Neuron (in vitro differentiated cells): ENCODE measurements at regions not wholly inside any gene's neighbourhood (a gene's known extent, or its start where the extent isn't known, plus 50 kb on each side); places are given as distances from the start of the nearest gene placed in this dataset.
"Not testable (repeated sequence)": the region's sequence is repeated elsewhere in the genome, so short reads cannot be mapped to it uniquely, and the experiment has no call there.

Source experiments
- H2AFZ ChIP-seq: one replicate; pipeline ENCODE4 v1.6.1; 2013; ENCODE audit warnings: low read depth, mild to moderate bottlenecking, inconsistent platforms, low read length, moderate library complexity
- H3K27me3 ChIP-seq: one replicate; pipeline ENCODE4 v1.6.1; 2013; ENCODE audit warnings: low read length; ENCODE audit not compliant: insufficient read depth
- H3K36me3 ChIP-seq: one replicate; pipeline ENCODE4 v1.6.1; 2013; ENCODE audit warnings: low read length; ENCODE audit not compliant: insufficient read depth
- H3K4me1 ChIP-seq: one replicate; pipeline ENCODE4 v1.6.1; 2013; ENCODE audit warnings: low read length; ENCODE audit not compliant: insufficient read depth
- H3K4me3 ChIP-seq: 2 replicates; pipeline ENCODE4 v1.5.1; 2013; ENCODE audit warnings: mild to moderate bottlenecking, low read length, moderate library complexity
- H3K9me3 ChIP-seq: one replicate; pipeline ENCODE4 v1.6.1; 2013; ENCODE audit warnings: low read length

DNA sequence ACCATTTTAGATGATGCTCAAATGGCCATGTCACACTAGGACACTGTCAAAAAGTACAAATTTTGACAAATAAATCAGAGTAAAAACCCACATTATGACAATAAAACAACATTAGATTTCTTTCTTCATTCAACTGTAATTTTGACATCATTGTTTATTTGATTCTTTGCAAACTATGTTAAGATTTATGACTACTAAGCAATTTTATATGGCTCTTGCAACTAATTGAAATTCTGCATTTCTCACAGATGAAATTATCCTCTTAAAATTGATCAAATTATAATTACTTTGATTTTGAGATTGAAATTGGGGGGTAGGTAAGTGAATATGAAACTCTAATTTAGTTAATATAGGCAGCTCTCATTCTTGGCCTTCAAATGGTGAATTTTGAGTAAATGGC is 59.8 kb downstream of the ATOH1 start:
- no peaks in the 10 kb centered on the region for H3K4me1 ChIP-seq
- no peak overlapping the region for H2AFZ ChIP-seq
- H3K27me3 ChIP-seq = no peaks in the 10 kb centered on the region
- H3K4me3 ChIP-seq = no peak overlapping the region
- H3K36me3 ChIP-seq = no peaks in the 10 kb centered on the region
- no peaks in the 10 kb centered on the region for H3K9me3 ChIP-seq

GRCh38 chr4:93888768-93889167 is 60.2 kb downstream of the ATOH1 start:
- Histone ChIP-seq H3K27me3 (no peaks in the 10 kb centered on the region), H3K9me3 (no peaks in the 10 kb centered on the region), H2AFZ (no peak overlapping the region), H3K4me1 (no peaks in the 10 kb centered on the region), H3K4me3 (no peak overlapping the region), H3K36me3 (no peaks in the 10 kb centered on the region)

DNA sequence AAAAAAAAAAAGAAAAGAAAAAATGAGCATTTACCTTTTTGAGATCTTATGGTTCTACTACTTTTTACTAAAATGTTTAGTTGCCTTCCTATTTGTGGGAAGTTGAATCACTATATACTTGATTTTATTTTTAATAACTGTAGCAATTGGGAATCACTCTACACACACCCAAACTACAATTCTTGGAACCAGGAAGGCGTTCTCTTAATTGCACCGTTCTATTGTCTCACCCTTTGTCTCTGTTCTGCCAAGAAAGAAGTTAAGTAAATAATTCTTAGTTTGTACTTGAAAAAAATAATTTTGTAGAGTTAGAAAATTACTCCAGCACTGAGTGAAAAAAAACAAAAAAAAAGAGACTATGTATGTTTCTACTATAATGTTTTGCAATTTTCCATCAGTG is 62.7 kb downstream of the ATOH1 start:
- no peak overlapping the region for H2AFZ ChIP-seq
- H3K27me3 ChIP-seq = no peaks in the 10 kb centered on the region
- no peaks in the 10 kb centered on the region for H3K4me1 ChIP-seq
- no peak overlapping the region for H3K4me3 ChIP-seq
- no peaks in the 10 kb centered on the region for H3K9me3 ChIP-seq
- no peaks in the 10 kb centered on the region for H3K36me3 ChIP-seq

DNA sequence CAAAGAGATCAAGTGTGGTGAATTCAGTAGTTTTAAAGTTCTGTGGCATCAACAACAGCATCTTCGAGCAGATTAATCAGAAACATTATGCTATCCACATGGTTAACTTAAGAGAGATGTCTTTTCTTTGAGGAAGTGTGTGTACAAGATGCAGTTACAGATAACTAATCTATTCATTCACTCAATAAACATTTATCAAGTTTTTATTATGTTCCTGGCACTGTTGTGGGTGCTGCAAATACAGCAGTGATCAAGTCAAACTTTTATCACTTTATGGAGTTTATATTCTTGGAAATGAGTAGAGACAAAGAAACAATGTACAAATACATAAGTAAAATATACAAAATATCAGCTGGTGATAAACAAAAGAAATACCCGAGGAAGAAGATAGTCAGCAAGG is 66.4 kb downstream of the ATOH1 start:
- H3K36me3 ChIP-seq = no peaks in the 10 kb centered on the region
- no peaks in the 10 kb centered on the region for H3K27me3 ChIP-seq
- no peak overlapping the region for H3K4me3 ChIP-seq
- peaks cover 2% of the 10 kb centered on the region for H3K4me1 ChIP-seq
- no peak overlapping the region for H2AFZ ChIP-seq
- no peaks in the 10 kb centered on the region for H3K9me3 ChIP-seq

DNA sequence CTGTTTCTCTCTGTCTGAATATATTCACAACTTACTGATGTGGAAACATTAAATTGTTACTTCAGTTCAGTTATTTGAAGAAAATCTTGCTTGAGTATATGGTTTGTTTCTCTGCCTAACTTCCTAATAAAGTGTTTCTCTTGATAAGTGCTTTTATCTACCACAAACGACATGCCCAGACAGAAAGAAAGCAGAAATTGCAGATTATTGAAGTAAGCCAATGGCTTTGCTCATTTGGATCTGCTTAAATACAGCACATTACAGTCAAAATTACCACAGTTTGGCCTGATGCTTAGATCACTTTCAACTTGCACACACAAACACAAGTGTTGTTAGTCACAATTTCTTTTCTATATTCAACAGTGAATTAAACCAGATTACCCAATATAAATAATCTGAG is 68.0 kb downstream of the ATOH1 start:
- no peaks in the 10 kb centered on the region for H3K36me3 ChIP-seq
- peaks cover 2% of the 10 kb centered on the region for H3K4me1 ChIP-seq
- no peak overlapping the region for H3K4me3 ChIP-seq
- no peaks in the 10 kb centered on the region for H3K9me3 ChIP-seq
- no peak overlapping the region for H2AFZ ChIP-seq
- no peaks in the 10 kb centered on the region for H3K27me3 ChIP-seq

DNA sequence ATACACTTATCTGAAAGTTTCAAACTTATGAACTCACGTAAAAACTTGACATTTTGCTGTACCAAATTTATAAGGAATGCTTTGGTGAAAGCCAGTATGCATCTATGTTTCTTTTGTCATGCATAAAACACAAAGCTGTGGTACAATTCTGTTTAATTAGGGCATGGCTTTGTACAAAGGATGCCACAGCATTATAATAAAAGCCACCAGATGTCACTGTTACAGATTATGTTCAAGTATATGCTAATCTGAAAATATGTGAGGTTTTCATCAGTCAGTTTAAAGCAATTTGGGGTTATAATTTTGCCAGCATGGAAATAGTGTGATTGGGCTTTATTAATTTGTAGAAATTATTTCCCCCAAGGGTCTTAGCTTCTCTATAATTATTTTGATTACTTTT is 69.0 kb downstream of the ATOH1 start:
- Histone ChIP-seq H3K4me3 (no peak overlapping the region), H3K4me1 (peaks cover 2% of the 10 kb centered on the region), H3K9me3 (no peaks in the 10 kb centered on the region), H3K36me3 (no peaks in the 10 kb centered on the region), H3K27me3 (no peaks in the 10 kb centered on the region), H2AFZ (no peak overlapping the region)

- Histone ChIP-seq H3K27me3 (no peaks in the 10 kb centered on the region), H2AFZ (no peak overlapping the region), H3K9me3 (no peaks in the 10 kb centered on the region), H3K4me3 (no peak overlapping the region), H3K36me3 (no peaks in the 10 kb centered on the region), H3K4me1 (no peaks in the 10 kb centered on the region)
Measured at GRCh38 chr4:93908778-93909177, 80.2 kb downstream of the ATOH1 start.

- H3K27me3 ChIP-seq = no peaks in the 10 kb centered on the region
- no peak overlapping the region for H3K4me3 ChIP-seq
- no peak overlapping the region for H2AFZ ChIP-seq
- H3K9me3 ChIP-seq = no peaks in the 10 kb centered on the region
- H3K4me1 ChIP-seq = no peaks in the 10 kb centered on the region
- H3K36me3 ChIP-seq = no peaks in the 10 kb centered on the region
Measured at GRCh38 chr4:93911671-93912070, 83.1 kb downstream of the ATOH1 start.

GRCh38 chr4:93912146-93912545 is 83.6 kb downstream of the ATOH1 start:
- Histone ChIP-seq H3K36me3 (no peaks in the 10 kb centered on the region), H2AFZ (no peak overlapping the region), H3K27me3 (no peaks in the 10 kb centered on the region), H3K9me3 (no peaks in the 10 kb centered on the region), H3K4me3 (no peak overlapping the region), H3K4me1 (no peaks in the 10 kb centered on the region)

- no peak overlapping the region for H2AFZ ChIP-seq
- no peaks in the 10 kb centered on the region for H3K4me1 ChIP-seq
- no peaks in the 10 kb centered on the region for H3K36me3 ChIP-seq
- H3K9me3 ChIP-seq = no peaks in the 10 kb centered on the region
- H3K4me3 ChIP-seq = no peak overlapping the region
- H3K27me3 ChIP-seq = no peaks in the 10 kb centered on the region
Measured at GRCh38 chr4:93918856-93919255, 90.3 kb downstream of the ATOH1 start.

DNA sequence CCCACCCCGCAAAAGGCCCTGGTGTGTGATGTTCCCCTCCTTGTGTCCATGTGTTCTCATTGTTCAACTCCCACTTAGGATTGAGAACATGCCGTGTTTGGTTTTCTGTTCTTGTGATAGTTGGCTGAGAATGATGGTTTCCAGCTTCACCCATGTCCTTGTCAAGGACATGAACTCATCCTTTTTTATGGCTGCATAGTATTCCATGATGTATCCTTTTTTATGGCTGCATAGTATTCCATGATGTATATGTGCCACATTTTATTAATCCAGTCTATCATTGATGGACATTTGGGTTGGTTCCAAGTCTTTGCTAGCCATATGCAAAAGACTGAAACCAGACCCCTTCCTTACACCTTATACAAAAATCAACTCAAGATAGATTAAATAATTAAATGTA is 95.0 kb downstream of the ATOH1 start:
- H3K9me3 ChIP-seq, H3K4me3 ChIP-seq, H3K4me1 ChIP-seq, H3K27me3 ChIP-seq, H3K36me3 ChIP-seq, H2AFZ ChIP-seq: not testable (repeated sequence)

GRCh38 chr4:93947286-93947685 is 118.7 kb downstream of the ATOH1 start:
- Histone ChIP-seq H3K4me1 (peaks cover 10% of the 10 kb centered on the region), H3K36me3 (no peaks in the 10 kb centered on the region), H3K9me3 (no peaks in the 10 kb centered on the region), H3K27me3 (no peaks in the 10 kb centered on the region), H3K4me3 (no peak overlapping the region), H2AFZ (no peak overlapping the region)

DNA sequence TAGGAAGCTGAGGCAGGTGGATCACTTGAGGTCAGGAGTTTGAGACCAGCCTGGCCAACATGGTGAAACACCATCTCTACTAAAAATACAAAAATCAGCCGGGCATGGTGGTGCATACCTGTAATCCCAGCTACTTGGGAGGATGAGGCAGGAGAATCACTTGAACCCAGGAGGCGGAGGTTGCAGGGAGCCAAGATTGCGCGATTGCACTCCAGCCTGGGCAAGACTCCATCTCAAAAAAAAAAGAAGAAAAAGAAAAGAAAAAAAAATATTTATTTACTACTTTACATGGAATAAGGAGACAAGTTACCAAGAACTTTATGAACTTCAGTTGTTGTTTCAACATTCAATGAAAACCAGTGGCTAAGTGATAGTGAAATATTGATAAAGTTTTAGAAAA is 121.7 kb downstream of the ATOH1 start:
- not testable (repeated sequence) for H3K4me1 ChIP-seq, H3K36me3 ChIP-seq, H3K27me3 ChIP-seq, H2AFZ ChIP-seq, H3K9me3 ChIP-seq, H3K4me3 ChIP-seq

DNA sequence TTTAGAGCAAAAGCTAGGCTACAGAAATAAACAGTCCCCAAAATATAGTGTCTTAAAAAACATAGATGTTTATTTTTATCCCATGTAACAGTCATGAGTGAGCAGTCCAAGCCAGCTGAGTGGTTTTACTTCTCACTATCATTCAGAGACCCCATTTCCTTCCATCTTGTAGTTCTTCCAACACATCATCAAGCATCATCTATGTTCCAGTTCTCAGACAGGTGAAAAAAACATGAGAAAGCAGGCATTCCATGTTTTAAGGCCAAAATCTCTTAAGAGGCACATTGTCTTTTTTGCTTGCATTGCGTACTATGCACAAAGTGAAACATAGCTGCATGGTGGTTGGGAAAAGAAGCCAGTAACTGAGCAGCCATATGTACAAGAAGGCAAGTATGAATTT is 128.6 kb downstream of the ATOH1 start:
- H3K9me3 ChIP-seq = no peaks in the 10 kb centered on the region
- no peaks in the 10 kb centered on the region for H3K4me1 ChIP-seq
- no peak overlapping the region for H3K4me3 ChIP-seq
- no peaks in the 10 kb centered on the region for H3K36me3 ChIP-seq
- H3K27me3 ChIP-seq = no peaks in the 10 kb centered on the region
- H2AFZ ChIP-seq = no peak overlapping the region
